Right renal cortex interstitium (tissue), 3 donors: ENCODE measurements at regions not wholly inside any gene's neighbourhood (a gene's known extent, or its start where the extent isn't known, plus 50 kb on each side); places are given as distances from the start of the nearest gene placed in this dataset.
A peak's percentile ranks its signal among the peaks of the same experiment; 100 is the strongest.
"Not testable (repeated sequence)": the region's sequence is repeated elsewhere in the genome, so short reads cannot be mapped to it uniquely, and the experiment has no call there.

ENCODE experiments used
- DNase-seq, 3 donors: peaks; one replicate each; pipeline ENCODE4 v3.0.0-alpha.2; 2013; ENCODE audit warnings: low read depth in 3 of 3, low spot score in 2 of 3

- DNase-seq = not testable (repeated sequence)
Measured at GRCh38 chr9:78172610-78173009, 63.3 kb upstream of the CEP78 start.

GRCh38 chr9:78171651-78172050 lies 64.2 kb upstream of the CEP78 start:
- DNase-seq = no peak

GRCh38 chr9:78169125-78169524 lies 66.8 kb upstream of the CEP78 start:
- no peak for DNase-seq

- peak in 1 of 3 donors; percentile 26 for DNase-seq
Measured at GRCh38 chr9:78167356-78167755, 68.5 kb upstream of the CEP78 start.

GRCh38 chr9:78163834-78164233 lies 72.0 kb upstream of the CEP78 start:
- DNase-seq = no peak

- DNase-seq = no peak
Measured at GRCh38 chr9:78158286-78158685, 77.6 kb upstream of the CEP78 start.

GRCh38 chr9:78150983-78151356 lies 84.9 kb upstream of the CEP78 start:
- DNase-seq = no peak

GRCh38 chr9:78150312-78150982 lies 85.4 kb upstream of the CEP78 start:
- no peak for DNase-seq

GRCh38 chr9:78149702-78150291 lies 86.1 kb upstream of the CEP78 start:
- no peak for DNase-seq

- no peak for DNase-seq
Measured at GRCh38 chr9:78146241-78146640, 89.6 kb upstream of the CEP78 start.

GRCh38 chr9:78144663-78145377 lies 91.1 kb upstream of the CEP78 start:
- no peak for DNase-seq

- DNase-seq = no peak
Measured at GRCh38 chr9:78144008-78144381, 91.9 kb upstream of the CEP78 start.

- DNase-seq = no peak
Measured at GRCh38 chr9:78143281-78144007, 92.4 kb upstream of the CEP78 start.

GRCh38 chr9:78142264-78142663 lies 93.6 kb upstream of the CEP78 start:
- DNase-seq = not testable (repeated sequence)

- DNase-seq = no peak
Measured at GRCh38 chr9:78133751-78134150, 102.1 kb upstream of the CEP78 start.

- no peak for DNase-seq
Measured at GRCh38 chr9:78132701-78133058, 101.1 kb upstream of the GNAQ start.

- DNase-seq = no peak
Measured at GRCh38 chr9:78131969-78132700, 100.5 kb upstream of the GNAQ start.

- no peak for DNase-seq
Measured at GRCh38 chr9:78130853-78131252, 99.2 kb upstream of the GNAQ start.

- DNase-seq = no peak
Measured at GRCh38 chr9:78130004-78130403, 98.4 kb upstream of the GNAQ start.

GRCh38 chr9:78127279-78128225 lies 95.9 kb upstream of the GNAQ start:
- DNase-seq = no peak
